Endothelial cell (in vitro differentiated cells): ENCODE measurements at regions not wholly inside any gene's neighbourhood (a gene's known extent, or its start where the extent isn't known, plus 50 kb on each side); places are given as distances from the start of the nearest gene placed in this dataset.

Experiments used
- DNase-seq: peaks from one replicate; pipeline ENCODE4 v3.0.0; 2021; ENCODE audit warnings: low spot score
- H3K27ac Mint-ChIP-seq: one replicate; pipeline ENCODE4 v1.8.0; 2021; ENCODE audit warnings: mixed read lengths, inconsistent platforms; ENCODE audit not compliant: unreplicated experiment
- H3K27me3 Mint-ChIP-seq: one replicate; pipeline ENCODE4 v1.8.0; 2021; ENCODE audit warnings: mild to moderate bottlenecking, moderate library complexity, mixed read lengths, inconsistent platforms; ENCODE audit not compliant: unreplicated experiment
- H3K36me3 Mint-ChIP-seq: one replicate; pipeline ENCODE4 v1.8.0; 2021; ENCODE audit warnings: mild to moderate bottlenecking, low read depth, mixed read lengths, inconsistent platforms; ENCODE audit not compliant: unreplicated experiment
- H3K4me1 Mint-ChIP-seq: one replicate; pipeline ENCODE4 v1.8.0; 2021; ENCODE audit warnings: mild to moderate bottlenecking, mixed read lengths, inconsistent platforms; ENCODE audit not compliant: unreplicated experiment
- H3K4me3 Mint-ChIP-seq: one replicate; pipeline ENCODE4 v1.8.0; 2021; ENCODE audit warnings: mild to moderate bottlenecking, mixed read lengths, inconsistent platforms; ENCODE audit not compliant: unreplicated experiment
- H3K9me3 Mint-ChIP-seq: one replicate; pipeline ENCODE4 v1.8.0; 2021; ENCODE audit warnings: mixed read lengths, inconsistent platforms; ENCODE audit not compliant: unreplicated experiment
- TF ChIP-seq, protein P1 (sequence below): fragments of 200-600 bp; sonication (generic); IDR thresholded peaks from one replicate; pipeline ENCODE4 v1.5.0; 2021; ENCODE audit warnings: antibody characterized with exemption; ENCODE audit not compliant: unreplicated experiment

DNA sequence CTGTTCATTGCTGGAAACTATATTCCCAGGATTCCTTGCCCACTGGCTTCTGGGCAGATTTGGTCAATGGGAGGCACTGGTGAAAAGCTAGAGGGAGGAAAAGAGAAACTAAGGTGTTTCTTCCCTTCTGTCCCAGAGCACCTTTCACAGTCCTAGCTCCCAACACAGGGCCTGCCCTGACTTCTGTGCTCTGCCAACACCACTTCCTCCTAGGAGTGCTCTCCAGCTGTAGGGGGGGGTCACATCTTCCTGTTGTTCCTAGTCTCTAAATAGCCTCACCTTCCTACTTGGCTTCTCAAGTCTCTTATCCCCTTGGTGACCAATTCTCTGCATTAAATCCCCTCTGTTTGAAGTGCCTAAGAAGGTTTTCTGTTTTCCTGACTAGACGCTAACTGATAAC, 115.4 kb downstream of the ADRB2 start:
- no peak for DNase-seq
- Mint-ChIP-seq H3K9me3 (no peaks in the 10 kb centered on the region), H3K27me3 (peaks cover 1% of the 10 kb centered on the region), H3K4me3 (no peak overlapping the region), H3K36me3 (no peaks in the 10 kb centered on the region), H3K4me1 (peaks cover 6% of the 10 kb centered on the region), H3K27ac (no peak overlapping the region)
- TF ChIP-seq, protein P1, sequence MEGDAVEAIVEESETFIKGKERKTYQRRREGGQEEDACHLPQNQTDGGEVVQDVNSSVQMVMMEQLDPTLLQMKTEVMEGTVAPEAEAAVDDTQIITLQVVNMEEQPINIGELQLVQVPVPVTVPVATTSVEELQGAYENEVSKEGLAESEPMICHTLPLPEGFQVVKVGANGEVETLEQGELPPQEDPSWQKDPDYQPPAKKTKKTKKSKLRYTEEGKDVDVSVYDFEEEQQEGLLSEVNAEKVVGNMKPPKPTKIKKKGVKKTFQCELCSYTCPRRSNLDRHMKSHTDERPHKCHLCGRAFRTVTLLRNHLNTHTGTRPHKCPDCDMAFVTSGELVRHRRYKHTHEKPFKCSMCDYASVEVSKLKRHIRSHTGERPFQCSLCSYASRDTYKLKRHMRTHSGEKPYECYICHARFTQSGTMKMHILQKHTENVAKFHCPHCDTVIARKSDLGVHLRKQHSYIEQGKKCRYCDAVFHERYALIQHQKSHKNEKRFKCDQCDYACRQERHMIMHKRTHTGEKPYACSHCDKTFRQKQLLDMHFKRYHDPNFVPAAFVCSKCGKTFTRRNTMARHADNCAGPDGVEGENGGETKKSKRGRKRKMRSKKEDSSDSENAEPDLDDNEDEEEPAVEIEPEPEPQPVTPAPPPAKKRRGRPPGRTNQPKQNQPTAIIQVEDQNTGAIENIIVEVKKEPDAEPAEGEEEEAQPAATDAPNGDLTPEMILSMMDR, result no peak

GRCh38 chr5:148949841-148950470, 112.9 kb downstream of the SH3TC2 start:
- Mint-ChIP-seq H3K4me3 (no peak overlapping the region), H3K27ac (no peak overlapping the region), H3K27me3 (peaks cover 3% of the 10 kb centered on the region), H3K9me3 (no peaks in the 10 kb centered on the region), H3K36me3 (no peaks in the 10 kb centered on the region), H3K4me1 (no peaks in the 10 kb centered on the region)
- no peak for DNase-seq
- TF ChIP-seq, protein P1, result no peak

- Mint-ChIP-seq H3K36me3 (no peaks in the 10 kb centered on the region), H3K27me3 (peaks cover 3% of the 10 kb centered on the region), H3K4me1 (no peaks in the 10 kb centered on the region), H3K4me3 (no peak overlapping the region), H3K27ac (no peak overlapping the region), H3K9me3 (no peaks in the 10 kb centered on the region)
- no peak for DNase-seq
- TF ChIP-seq, protein P1, result no peak
Measured at GRCh38 chr5:148950471-148950863, 112.4 kb downstream of the SH3TC2 start.

- Mint-ChIP-seq H3K27me3 (peaks cover 3% of the 10 kb centered on the region), H3K27ac (no peak overlapping the region), H3K4me3 (no peak overlapping the region), H3K4me1 (no peaks in the 10 kb centered on the region), H3K36me3 (no peaks in the 10 kb centered on the region), H3K9me3 (no peaks in the 10 kb centered on the region)
- TF ChIP-seq, protein P1, result no peak
- no peak for DNase-seq
Measured at GRCh38 chr5:148950892-148951291, 112.0 kb downstream of the SH3TC2 start.

GRCh38 chr5:148951612-148952011, 111.2 kb downstream of the SH3TC2 start:
- Mint-ChIP-seq H3K36me3 (no peaks in the 10 kb centered on the region), H3K27ac (no peak overlapping the region), H3K4me1 (no peaks in the 10 kb centered on the region), H3K27me3 (peaks cover 3% of the 10 kb centered on the region), H3K9me3 (no peaks in the 10 kb centered on the region), H3K4me3 (no peak overlapping the region)
- TF ChIP-seq, protein P1, result no peak
- no peak for DNase-seq
